ENCODE measurements at regions not wholly inside any gene's neighbourhood (a gene's known extent, or its start where the extent isn't known, plus 50 kb on each side); places are given as distances from the start of the nearest gene placed in this dataset.

DNA sequence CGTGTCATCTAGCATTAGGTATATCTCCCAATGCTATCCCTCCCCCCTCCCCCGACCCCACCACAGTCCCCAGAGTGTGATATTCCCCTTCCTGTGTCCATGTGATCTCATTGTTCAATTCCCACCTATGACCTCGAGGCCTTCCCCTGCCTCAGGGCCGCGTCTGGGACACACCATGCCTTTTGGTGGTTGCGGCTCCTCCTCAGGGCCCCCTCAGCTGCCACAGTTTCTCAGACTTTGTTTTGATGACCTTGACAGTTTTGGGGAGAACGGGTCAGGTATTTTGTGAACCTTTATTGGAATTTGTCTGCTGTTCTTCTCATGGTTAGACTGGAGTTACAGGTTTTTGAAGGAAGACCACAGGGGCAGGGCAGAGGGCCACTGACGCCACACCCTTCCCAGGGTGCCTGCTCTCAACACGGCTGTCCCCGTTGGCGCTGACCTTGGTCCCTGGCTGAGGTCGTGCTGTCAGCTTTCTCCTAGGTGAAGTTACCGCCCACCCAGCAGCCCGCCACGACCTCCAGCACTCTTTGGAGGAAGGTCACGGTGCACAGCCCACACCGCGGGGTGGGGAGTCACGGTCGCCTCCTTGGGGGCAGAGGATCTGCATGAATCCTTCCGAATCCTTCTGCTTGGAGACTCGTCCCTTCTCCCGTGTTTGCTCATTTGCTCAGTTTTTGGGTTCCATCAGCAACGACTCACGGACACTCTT lies 130.5 kb downstream of the KIF26A start:
- TF ChIP-seq, protein P1, sequence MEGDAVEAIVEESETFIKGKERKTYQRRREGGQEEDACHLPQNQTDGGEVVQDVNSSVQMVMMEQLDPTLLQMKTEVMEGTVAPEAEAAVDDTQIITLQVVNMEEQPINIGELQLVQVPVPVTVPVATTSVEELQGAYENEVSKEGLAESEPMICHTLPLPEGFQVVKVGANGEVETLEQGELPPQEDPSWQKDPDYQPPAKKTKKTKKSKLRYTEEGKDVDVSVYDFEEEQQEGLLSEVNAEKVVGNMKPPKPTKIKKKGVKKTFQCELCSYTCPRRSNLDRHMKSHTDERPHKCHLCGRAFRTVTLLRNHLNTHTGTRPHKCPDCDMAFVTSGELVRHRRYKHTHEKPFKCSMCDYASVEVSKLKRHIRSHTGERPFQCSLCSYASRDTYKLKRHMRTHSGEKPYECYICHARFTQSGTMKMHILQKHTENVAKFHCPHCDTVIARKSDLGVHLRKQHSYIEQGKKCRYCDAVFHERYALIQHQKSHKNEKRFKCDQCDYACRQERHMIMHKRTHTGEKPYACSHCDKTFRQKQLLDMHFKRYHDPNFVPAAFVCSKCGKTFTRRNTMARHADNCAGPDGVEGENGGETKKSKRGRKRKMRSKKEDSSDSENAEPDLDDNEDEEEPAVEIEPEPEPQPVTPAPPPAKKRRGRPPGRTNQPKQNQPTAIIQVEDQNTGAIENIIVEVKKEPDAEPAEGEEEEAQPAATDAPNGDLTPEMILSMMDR (optimal IDR thresholded peaks at IDR 0.05 in 1 of 3, IDR thresholded peaks at IDR 0.05 in 1 of 3, conservative IDR thresholded peaks at IDR 0.05 in 1 of 3; ENCODE audit: extremely low read depth in 1 of 3, insufficient read depth in 2 of 3, low read length in 3 of 3), result no peak
- TF ChIP-seq EZH2 (IDR thresholded peaks at IDR 0.05; ENCODE audit: low read length), result no peak
